Sigmoid colon (tissue), 4 donors: ENCODE measurements at regions not wholly inside any gene's neighbourhood (a gene's known extent, or its start where the extent isn't known, plus 50 kb on each side); places are given as distances from the start of the nearest gene placed in this dataset.

ENCODE experiments used
- EP300 ChIP-seq, 4 donors: sonication (generic); formaldehyde crosslinking; IDR thresholded peaks; one replicate each; pipeline ENCODE4 v1.6.1; 2017; ENCODE audit warnings: antibody characterized with exemption in 4 of 4
- TF ChIP-seq, protein P1 (sequence below), 4 experiments: fragments of 450-650 bp in 3 of 4; fragments of 200-600 bp in 1 of 4; IDR thresholded peaks; one replicate each; pipeline ENCODE4 v1.5.1; 2016 to 2019; ENCODE audit warnings: antibody characterized with exemption in 4 of 4, mild to moderate bottlenecking in 3 of 4, moderate library complexity in 2 of 4

DNA sequence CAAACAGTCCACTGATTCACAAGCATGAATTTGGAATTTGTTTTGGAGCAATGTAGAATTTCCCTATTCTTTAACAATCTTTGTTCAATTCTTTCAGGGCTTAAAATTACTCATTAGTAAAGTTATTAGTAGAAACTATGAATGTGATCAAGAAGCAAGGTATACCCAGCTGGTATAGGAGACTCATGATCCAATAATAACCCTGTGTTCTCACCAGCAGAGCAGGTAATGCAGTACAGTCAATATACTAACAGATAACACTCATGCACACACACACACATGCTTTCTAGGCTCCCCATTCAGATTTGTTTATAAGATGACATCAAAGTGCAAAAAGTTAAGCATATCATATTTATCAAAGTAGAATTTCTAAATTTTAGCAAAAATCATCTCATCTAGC lies 445.2 kb downstream of the ELAVL2 start:
- TF ChIP-seq, protein P1, sequence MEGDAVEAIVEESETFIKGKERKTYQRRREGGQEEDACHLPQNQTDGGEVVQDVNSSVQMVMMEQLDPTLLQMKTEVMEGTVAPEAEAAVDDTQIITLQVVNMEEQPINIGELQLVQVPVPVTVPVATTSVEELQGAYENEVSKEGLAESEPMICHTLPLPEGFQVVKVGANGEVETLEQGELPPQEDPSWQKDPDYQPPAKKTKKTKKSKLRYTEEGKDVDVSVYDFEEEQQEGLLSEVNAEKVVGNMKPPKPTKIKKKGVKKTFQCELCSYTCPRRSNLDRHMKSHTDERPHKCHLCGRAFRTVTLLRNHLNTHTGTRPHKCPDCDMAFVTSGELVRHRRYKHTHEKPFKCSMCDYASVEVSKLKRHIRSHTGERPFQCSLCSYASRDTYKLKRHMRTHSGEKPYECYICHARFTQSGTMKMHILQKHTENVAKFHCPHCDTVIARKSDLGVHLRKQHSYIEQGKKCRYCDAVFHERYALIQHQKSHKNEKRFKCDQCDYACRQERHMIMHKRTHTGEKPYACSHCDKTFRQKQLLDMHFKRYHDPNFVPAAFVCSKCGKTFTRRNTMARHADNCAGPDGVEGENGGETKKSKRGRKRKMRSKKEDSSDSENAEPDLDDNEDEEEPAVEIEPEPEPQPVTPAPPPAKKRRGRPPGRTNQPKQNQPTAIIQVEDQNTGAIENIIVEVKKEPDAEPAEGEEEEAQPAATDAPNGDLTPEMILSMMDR (IDR thresholded peaks at IDR 0.05) = no peak
- TF ChIP-seq EP300 (IDR thresholded peaks at IDR 0.05) = no peak
